ENCODE measurements at regions not wholly inside any gene's neighbourhood (a gene's known extent, or its start where the extent isn't known, plus 50 kb on each side); places are given as distances from the start of the nearest gene placed in this dataset.

- TF ChIP-seq USF1 (IDR thresholded peaks at IDR 0.05; ENCODE audit: borderline replicate concordance, low read depth): no peak
- TF ChIP-seq POLR2AphosphoS5 (IDR thresholded peaks at IDR 0.05; ENCODE audit: low read depth, low read length): no peak
- no peak for TF ChIP-seq GABPA (IDR thresholded peaks at IDR 0.05; ENCODE audit: low read depth)
- TF ChIP-seq USF2 (IDR thresholded peaks at IDR 0.05; ENCODE audit: borderline replicate concordance, low read depth, low read length): no peak
- no peak for TF ChIP-seq RXRA (IDR thresholded peaks at IDR 0.05; ENCODE audit: borderline replicate concordance, low read depth)
- TF ChIP-seq PBX3 (IDR thresholded peaks at IDR 0.05): no peak
Observed at GRCh38 chr9:73573235-73573634, 421.6 kb downstream of the ANXA1 start (continued).

GRCh38 chr9:73575101-73576060, 423.7 kb downstream of the ANXA1 start:
- no peaks in the 10 kb centered on the region for H3F3A ChIP-seq (replicated peaks; ENCODE audit: insufficient read depth)
- no peaks in the 10 kb centered on the region for H3K27me3 ChIP-seq (ENCODE audit: insufficient read depth)
- peaks cover 0 to 6% of the 10 kb centered on the region in 2 experiments; a peak in 2 of 4 replicates for H3K4me1 ChIP-seq (ENCODE audit: control insufficient read depth in 1 of 2, insufficient read depth in 2 of 2, low read depth in 1 of 2, low read length in 1 of 2)
- no peaks in the 10 kb centered on the region for H4K20me1 ChIP-seq (ENCODE audit: insufficient read depth)
- no peak overlapping the region for H3K9ac ChIP-seq
- no peak overlapping the region for H3K4me2 ChIP-seq
- no peaks in the 10 kb centered on the region for H3K79me2 ChIP-seq (ENCODE audit: insufficient read depth)
- POLR2A ChIA-PET: no interaction called here
- TF ChIP-seq REST (IDR thresholded peaks at IDR 0.05; ENCODE audit: low read depth, low read length): no peak
- TF ChIP-seq MXI1 (IDR thresholded peaks at IDR 0.05; ENCODE audit: low read depth, low read length): no peak
- no peak for TF ChIP-seq JUND (IDR thresholded peaks at IDR 0.05)
- no peak for TF ChIP-seq FOSL2 (IDR thresholded peaks at IDR 0.05; ENCODE audit: borderline replicate concordance, low read depth)
- no peak for TF ChIP-seq POLR2AphosphoS5 (IDR thresholded peaks at IDR 0.05; ENCODE audit: low read depth, low read length)
- TF ChIP-seq TAF1 (IDR thresholded peaks at IDR 0.05; ENCODE audit: borderline replicate concordance, low read depth, low read length): no peak
- TF ChIP-seq CTCF (IDR thresholded peaks at IDR 0.05): no peak
- no peak for TF ChIP-seq USF1 (IDR thresholded peaks at IDR 0.05; ENCODE audit: borderline replicate concordance, low read depth)
- no peak for TF ChIP-seq PBX3 (IDR thresholded peaks at IDR 0.05)
- TF ChIP-seq RXRA (IDR thresholded peaks at IDR 0.05; ENCODE audit: borderline replicate concordance, low read depth): no peak
- TF ChIP-seq RFX5 (IDR thresholded peaks at IDR 0.05; ENCODE audit: low read length): no peak
- H3K9me2 ChIP-seq: no peaks in the 10 kb centered on the region
- H3K9me3 ChIP-seq: no peaks in the 10 kb centered on the region
- no peak overlapping the region for H3K27ac ChIP-seq (ENCODE audit: low read depth in 2 of 2, low read length in 1 of 2)
- WGBS (ENCODE audit: low lambda C conversion rate): 8% methylated on average over 4 of the region's 4 CpGs
- DNase-seq: no peak
- H2AFZ ChIP-seq (ENCODE audit: low read depth): no peak overlapping the region
- H3K4me3 ChIP-seq (ENCODE audit: low read depth in 2 of 2, low read length in 1 of 2): no peak overlapping the region
- CTCF ChIA-PET: no interaction called here
- H3K36me3 ChIP-seq (replicated peaks in 1 of 2; ENCODE audit: control insufficient read depth in 1 of 2, insufficient read depth in 2 of 2, low read length in 1 of 2): no peaks in the 10 kb centered on the region

All from SK-N-SH (cell line).